OCI-LY3 (cell line): ENCODE measurements at regions not wholly inside any gene's neighbourhood (a gene's known extent, or its start where the extent isn't known, plus 50 kb on each side); places are given as distances from the start of the nearest gene placed in this dataset.

Experiments used
- H2AFZ ChIP-seq: fragments of 200-600, 300-600 bp; shearing (Covaris generic); 2 replicates; pipeline ENCODE4 v1.6.0; 2014; ENCODE audit warnings: antibody characterized with exemption, low read depth, low read length
- H3K27ac ChIP-seq: fragments of 200-600, 300-600 bp; sonication (generic); 2 replicates; pipeline ENCODE4 v1.5.1; 2014; ENCODE audit warnings: mild to moderate bottlenecking, low read length, moderate library complexity, mixed read lengths
- H3K27me3 ChIP-seq: fragments of 200-600, 300-600 bp; sonication (generic); 2 replicates; pipeline ENCODE4 v1.6.1; 2014; ENCODE audit warnings: low read depth, low read length, mixed read lengths
- H3K36me3 ChIP-seq: fragments of 200-600, 300-600 bp; sonication (generic); replicated peaks from 2 replicates; pipeline ENCODE3; 2014; ENCODE audit warnings: low read depth, low read length, mixed read lengths
- H3K4me1 ChIP-seq: fragments of 300-600, 200-600 bp; sonication (generic); 2 replicates; pipeline ENCODE4 v1.6.1; 2014; ENCODE audit warnings: low read length, mixed read lengths
- H3K4me2 ChIP-seq: fragments of 200-600, 300-600 bp; sonication (generic); 2 replicates; pipeline ENCODE4 v1.6.1; 2014; ENCODE audit warnings: low read length, mixed read lengths
- H3K4me3 ChIP-seq: fragments of 300-600, 200-600 bp; sonication (generic); 2 replicates; pipeline ENCODE4 v1.5.1; 2014; ENCODE audit warnings: antibody characterized with exemption, mild to moderate bottlenecking, low read length, moderate library complexity
- H3K79me2 ChIP-seq: fragments of 300-600, 200-600 bp; shearing (Covaris generic); 2 replicates; pipeline ENCODE4 v1.6.1; 2014; ENCODE audit warnings: mild to moderate bottlenecking, low read length, mixed read lengths
- H3K9ac ChIP-seq: fragments of 300-600, 200-600 bp; shearing (Covaris generic); 2 replicates; pipeline ENCODE4 v1.6.0; 2014; ENCODE audit warnings: mild to moderate bottlenecking, low read length, moderate library complexity
- H3K9me3 ChIP-seq: fragments of 200-600, 300-600 bp; shearing (Covaris generic); 2 replicates; pipeline ENCODE4 v1.6.1; 2014; ENCODE audit warnings: low read length, mixed read lengths; ENCODE audit not compliant: insufficient read depth
- H4K20me1 ChIP-seq: fragments of 200-600, 300-600 bp; sonication (generic); 2 replicates; pipeline ENCODE4 v1.6.1; 2016; ENCODE audit warnings: low read length, mixed read lengths; ENCODE audit not compliant: insufficient read depth
- EZH2phosphoT487 ChIP-seq: fragments of 200-600 bp; shearing (Covaris generic); IDR thresholded peaks from 2 replicates; pipeline ENCODE4 v1.6.1; 2018; ENCODE audit warnings: antibody characterized with exemption, mixed run types, low read depth
- TF ChIP-seq, protein P1 (sequence below): fragments of 200-600, 300-600 bp; sonication (generic); IDR thresholded peaks from 2 replicates; pipeline ENCODE4 v1.5.1; 2014; ENCODE audit warnings: antibody characterized with exemption, low read length, low read depth

DNA sequence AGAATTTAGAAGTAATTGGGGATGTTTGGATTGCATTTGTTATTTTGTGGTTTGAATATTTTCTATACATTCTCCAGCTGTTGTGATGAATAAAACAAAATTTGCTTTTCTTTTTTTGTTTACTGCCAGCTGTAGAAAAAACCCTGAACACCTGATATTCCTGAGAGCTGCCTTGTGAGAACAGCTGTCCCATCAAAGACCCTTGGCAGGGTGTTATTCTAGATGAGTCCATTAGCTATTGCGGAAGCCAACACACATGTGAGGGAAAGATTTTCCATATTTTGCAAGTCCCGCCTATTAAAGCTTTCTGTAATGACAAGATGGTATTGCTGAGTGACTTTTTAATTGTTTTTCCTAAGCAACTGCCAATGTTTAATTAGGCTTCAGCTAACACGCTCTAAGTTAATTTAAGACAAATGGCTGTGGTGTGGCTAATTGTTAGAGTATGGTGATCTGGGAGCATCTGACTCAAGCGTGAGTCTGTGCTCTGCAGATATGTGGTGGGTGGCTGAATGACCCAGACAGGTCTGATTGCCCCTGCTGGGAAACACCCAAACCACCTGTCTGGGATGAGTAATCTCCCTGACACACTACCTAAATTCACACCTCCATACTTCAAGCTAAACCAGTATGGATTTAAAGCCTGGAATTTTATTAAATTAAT lies 86.5 kb upstream of the PRLR start:
- Histone ChIP-seq H3K36me3 (no peaks in the 10 kb centered on the region), H3K79me2 (no peaks in the 10 kb centered on the region), H4K20me1 (no peaks in the 10 kb centered on the region), H3K27ac (no peak overlapping the region), H3K4me3 (no peak overlapping the region), H3K4me1 (peaks cover 21% of the 10 kb centered on the region), H3K9me3 (no peaks in the 10 kb centered on the region), H3K9ac (no peak overlapping the region), H3K27me3 (no peaks in the 10 kb centered on the region), H2AFZ (no peak overlapping the region), H3K4me2 (no peak overlapping the region)
- no peak for TF ChIP-seq EZH2phosphoT487
- TF ChIP-seq, protein P1, sequence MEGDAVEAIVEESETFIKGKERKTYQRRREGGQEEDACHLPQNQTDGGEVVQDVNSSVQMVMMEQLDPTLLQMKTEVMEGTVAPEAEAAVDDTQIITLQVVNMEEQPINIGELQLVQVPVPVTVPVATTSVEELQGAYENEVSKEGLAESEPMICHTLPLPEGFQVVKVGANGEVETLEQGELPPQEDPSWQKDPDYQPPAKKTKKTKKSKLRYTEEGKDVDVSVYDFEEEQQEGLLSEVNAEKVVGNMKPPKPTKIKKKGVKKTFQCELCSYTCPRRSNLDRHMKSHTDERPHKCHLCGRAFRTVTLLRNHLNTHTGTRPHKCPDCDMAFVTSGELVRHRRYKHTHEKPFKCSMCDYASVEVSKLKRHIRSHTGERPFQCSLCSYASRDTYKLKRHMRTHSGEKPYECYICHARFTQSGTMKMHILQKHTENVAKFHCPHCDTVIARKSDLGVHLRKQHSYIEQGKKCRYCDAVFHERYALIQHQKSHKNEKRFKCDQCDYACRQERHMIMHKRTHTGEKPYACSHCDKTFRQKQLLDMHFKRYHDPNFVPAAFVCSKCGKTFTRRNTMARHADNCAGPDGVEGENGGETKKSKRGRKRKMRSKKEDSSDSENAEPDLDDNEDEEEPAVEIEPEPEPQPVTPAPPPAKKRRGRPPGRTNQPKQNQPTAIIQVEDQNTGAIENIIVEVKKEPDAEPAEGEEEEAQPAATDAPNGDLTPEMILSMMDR, result no peak

DNA sequence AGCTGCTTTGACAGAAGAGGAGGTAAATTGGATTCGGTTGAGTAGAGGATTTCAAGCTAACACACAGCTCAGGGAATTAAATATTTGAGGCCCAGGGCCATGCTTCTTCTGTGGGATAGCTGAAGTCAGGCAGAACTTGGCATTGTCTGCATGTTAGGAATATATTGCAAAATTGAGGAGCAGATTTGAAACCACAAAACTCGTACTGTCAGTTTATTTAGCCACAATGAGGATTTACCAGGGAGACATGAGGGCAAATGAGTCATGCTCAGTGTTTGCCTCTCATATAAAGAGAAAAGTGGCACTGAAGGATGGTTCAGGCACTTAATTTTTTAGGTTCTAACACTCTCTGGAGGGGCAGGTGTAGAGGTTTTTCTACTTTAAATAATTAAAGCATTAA lies 83.0 kb upstream of the PRLR start:
- no peaks in the 10 kb centered on the region; the same call in 1 of the 2 replicates for H3K4me1 ChIP-seq
- no peaks in the 10 kb centered on the region for H3K9me3 ChIP-seq
- no peaks in the 10 kb centered on the region for H3K36me3 ChIP-seq
- H4K20me1 ChIP-seq, result no peaks in the 10 kb centered on the region
- no peak overlapping the region for H3K4me3 ChIP-seq
- H3K27me3 ChIP-seq, result no peaks in the 10 kb centered on the region
- no peak overlapping the region for H2AFZ ChIP-seq
- TF ChIP-seq, protein P1, result no peak
- TF ChIP-seq EZH2phosphoT487, result no peak
- H3K9ac ChIP-seq, result no peak overlapping the region
- H3K27ac ChIP-seq, result no peak overlapping the region
- no peaks in the 10 kb centered on the region for H3K79me2 ChIP-seq
- no peak overlapping the region for H3K4me2 ChIP-seq

DNA sequence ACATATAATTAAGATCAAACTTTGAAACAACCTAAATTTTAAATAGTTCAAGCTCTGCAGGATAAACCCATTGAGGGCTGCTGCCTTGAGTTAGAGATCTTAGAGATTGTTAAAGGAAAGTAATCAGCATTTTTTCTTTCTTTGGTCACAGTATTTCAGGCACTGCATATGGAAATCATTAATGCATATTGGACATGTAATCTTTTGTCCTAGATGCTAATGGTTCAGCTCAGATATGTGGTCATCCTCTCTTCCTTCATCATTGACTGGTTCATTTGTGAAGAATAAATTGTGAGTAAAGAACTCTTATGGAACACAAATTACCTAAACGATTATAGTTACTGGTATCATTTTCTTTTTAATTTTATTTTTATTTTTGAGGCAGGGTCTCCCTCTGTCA lies 82.0 kb upstream of the PRLR start:
- Histone ChIP-seq H3K27ac (no peak overlapping the region), H2AFZ (no peak overlapping the region), H3K4me2 (no peak overlapping the region), H3K79me2 (no peaks in the 10 kb centered on the region), H3K9me3 (no peaks in the 10 kb centered on the region), H3K4me1 (no peaks in the 10 kb centered on the region; the same call in 1 of the 2 replicates), H3K9ac (no peak overlapping the region), H3K27me3 (no peaks in the 10 kb centered on the region), H3K4me3 (no peak overlapping the region), H3K36me3 (no peaks in the 10 kb centered on the region), H4K20me1 (no peaks in the 10 kb centered on the region)
- no peak for TF ChIP-seq EZH2phosphoT487
- TF ChIP-seq, protein P1, result no peak

DNA sequence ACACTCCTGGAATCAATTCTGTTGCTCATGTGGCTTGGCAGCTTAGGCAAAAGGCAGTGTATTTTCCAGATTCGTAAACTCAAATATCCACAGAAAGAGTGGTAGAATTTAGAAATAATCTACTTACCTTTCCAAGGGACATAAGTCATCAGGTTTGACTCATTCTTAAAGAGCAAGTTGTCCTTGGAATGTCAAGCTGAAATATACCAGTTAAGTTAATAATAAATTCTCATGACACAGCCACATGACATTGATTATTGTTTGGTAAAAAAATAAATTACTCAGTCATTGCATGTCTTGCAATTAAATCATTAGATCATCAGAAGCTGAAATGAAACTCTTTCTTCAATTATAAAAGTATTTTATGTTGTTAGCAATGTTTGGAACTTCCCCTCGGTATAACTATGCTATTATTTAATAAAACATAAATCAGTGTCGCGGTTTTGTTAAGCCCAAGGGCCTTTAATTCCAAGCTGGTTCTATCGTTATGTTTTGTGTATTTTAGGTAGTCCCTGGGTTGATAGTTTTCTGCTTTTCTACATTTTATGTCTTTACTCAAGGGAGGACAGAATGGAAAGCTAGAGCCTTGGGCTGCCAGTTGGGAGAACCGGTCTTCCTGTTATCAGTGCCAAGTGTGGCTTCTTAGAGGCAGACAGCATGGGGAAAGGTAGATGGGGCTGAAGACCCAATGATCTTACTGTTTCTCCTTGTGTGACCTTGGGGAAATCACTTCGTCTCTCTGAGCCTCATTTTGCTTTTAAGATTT lies 79.3 kb upstream of the PRLR start:
- H3K4me3 ChIP-seq, result no peak overlapping the region
- H3K9ac ChIP-seq, result no peak overlapping the region
- no peak overlapping the region for H3K4me2 ChIP-seq
- no peak overlapping the region for H2AFZ ChIP-seq
- no peaks in the 10 kb centered on the region; the same call in 1 of the 2 replicates for H3K4me1 ChIP-seq
- no peaks in the 10 kb centered on the region for H3K36me3 ChIP-seq
- H3K27me3 ChIP-seq, result no peaks in the 10 kb centered on the region
- TF ChIP-seq, protein P1, result no peak
- TF ChIP-seq EZH2phosphoT487, result no peak
- no peaks in the 10 kb centered on the region for H4K20me1 ChIP-seq
- no peaks in the 10 kb centered on the region for H3K79me2 ChIP-seq
- no peaks in the 10 kb centered on the region for H3K9me3 ChIP-seq
- no peak overlapping the region for H3K27ac ChIP-seq
